ENCODE measurements at regions not wholly inside any gene's neighbourhood (a gene's known extent, or its start where the extent isn't known, plus 50 kb on each side); places are given as distances from the start of the nearest gene placed in this dataset.

DNA sequence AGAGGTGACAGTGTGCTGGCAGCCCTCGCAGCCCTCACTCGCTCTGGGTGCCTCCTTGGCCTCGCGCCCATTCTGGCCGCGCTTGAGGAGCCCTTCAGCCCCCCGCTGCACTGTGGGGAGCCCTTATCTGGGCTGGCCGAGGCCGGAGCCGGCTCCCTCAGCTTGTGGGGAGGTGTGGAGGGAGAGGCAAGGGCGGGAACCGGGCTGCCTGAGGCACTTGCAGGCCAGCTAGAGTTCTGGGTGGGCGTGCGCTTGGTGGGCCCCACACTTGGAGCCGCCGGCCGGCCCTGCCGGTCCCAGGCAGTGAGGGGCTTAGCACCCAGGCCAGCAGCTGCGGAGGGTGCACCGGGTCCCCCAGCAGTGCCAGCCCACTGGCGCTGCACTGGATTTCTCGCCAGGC is 1480.9 kb upstream of the SLC39A10 start:
- no peak for DNase-seq

DNA sequence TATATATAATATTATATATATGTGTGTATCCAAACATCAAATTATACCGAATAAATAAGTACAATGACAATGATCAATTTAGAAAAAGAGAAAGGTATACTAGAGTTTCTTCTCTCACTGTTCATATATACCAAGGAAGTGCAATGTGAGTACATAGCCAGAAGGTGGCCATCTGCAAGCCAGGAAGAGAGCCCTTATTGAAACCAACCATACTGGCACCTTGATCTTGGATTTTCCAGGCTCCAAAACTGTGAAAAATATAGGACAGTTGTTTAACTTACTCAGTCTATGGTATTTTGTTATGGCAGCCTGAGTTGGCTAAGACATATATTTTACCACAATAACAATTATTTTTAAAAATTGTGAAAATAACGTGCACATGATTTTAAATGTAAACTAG is 1490.2 kb upstream of the SLC39A10 start:
- DNase-seq, result no peak

DNA sequence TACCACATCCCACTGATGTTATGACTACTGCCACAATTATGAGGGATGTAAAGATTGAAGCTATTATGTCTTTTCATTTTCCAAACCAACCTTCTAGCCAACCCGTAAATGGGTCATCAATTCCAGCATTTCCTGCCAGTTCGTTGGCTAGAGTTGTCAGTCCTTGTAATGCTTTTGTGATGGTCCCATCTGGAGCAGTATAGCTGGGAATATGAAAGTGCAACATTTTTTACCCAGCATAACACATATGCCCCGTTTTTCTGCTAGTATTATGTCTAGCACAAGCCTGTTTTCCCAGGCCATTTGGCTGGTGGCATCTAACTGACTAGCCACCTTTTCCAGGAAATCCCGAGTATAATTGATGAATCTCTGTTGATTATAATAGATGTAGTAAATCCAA is 1501.6 kb upstream of the SLC39A10 start:
- DNase-seq, result no peak

DNA sequence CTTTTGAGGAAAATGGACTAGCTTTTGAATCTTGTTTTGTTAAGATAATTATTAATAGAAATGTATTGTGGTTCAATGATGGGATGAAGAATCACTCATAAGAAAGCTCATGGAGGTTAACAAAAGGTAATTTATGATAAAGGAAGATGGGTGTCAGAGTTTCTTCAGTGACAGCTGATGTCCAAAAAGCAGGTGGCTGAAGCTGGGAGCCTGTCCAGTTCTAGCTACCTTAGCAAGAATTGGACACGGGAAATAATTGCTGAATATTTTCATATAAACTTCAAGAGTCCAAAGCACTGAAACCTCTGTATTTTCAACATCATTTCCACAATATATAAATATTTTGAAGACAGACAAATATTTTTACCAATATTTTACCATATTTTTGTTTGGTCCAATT is 1505.8 kb upstream of the SLC39A10 start:
- no peak for DNase-seq

DNA sequence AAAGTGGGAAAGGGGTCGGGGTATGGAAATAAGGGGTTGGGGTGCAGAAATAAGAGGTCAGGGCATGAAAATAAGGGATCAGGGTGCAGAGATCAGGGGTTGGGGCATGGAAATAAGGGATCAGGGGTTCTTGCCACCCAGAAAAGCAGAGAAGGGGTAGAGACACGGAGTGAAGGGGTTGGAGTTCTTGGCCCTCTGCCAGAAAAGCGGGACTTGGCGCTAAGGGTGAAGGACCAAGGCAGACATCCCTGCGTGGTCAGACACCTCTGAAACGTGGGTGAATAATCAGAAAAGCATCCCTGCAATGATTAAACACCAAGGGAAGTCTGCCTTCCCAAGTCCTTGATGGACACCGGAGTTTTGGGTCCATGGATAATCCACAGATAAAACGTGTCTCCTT is 1521.6 kb upstream of the SLC39A10 start:
- DNase-seq, result no peak

DNA sequence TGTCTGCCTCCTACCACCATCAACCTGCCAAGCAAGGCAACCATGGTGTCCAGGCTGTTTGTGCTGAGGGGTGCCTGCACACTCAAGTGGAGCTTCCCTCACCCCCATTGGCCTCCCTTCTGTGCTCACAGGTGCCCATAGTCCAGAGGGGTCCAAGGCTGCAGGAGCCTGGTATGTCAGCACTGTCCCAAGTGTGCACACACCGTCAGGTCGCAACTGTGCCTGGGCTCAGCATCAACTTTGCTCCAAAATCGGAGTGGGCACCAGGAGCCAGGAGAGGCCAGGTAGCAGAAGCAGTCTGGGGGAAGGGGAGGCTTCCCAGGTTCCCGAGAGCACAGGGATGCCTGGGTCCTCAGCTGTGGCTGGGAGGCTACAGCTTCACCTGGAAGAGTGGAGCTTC is 1528.2 kb upstream of the SLC39A10 start:
- DNase-seq, result no peak

DNA sequence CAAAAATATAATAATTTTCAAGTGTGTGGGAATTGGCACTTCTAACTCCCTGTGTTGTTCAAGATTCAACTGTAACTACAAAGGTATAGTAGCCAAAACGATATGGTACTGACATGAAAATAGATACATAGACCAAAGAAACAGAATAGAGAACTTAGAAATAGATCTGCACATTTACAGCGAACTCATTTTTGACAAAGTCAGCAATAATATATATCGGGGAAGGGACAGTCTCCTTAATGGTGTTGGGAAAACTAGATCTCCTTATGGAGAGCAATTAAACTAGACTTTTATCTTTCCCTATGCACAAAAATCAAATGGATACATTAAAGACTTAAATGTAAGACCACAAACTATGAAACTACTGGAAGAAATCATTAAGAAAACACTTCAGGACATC is 1530.6 kb upstream of the SLC39A10 start:
- DNase-seq, result no peak

DNA sequence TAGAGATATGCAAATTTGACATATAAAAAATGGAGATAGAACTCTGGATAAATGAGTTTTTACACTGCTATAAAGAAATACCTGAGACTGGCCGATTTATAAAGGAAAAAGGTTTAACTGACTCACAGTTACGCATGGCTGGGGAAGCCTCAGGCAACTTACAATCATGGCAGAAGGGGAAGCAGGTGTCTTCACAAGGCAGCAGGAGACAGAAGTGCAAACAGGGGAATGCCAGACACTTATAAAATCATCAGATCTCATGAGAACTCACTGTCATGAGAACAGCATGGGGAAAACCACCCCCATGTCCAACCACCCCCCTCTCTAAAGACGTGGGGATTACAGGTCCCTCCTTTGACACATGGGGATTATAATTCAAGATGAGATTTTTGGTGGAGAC is 1540.2 kb upstream of the SLC39A10 start:
- DNase-seq, result no peak

DNA sequence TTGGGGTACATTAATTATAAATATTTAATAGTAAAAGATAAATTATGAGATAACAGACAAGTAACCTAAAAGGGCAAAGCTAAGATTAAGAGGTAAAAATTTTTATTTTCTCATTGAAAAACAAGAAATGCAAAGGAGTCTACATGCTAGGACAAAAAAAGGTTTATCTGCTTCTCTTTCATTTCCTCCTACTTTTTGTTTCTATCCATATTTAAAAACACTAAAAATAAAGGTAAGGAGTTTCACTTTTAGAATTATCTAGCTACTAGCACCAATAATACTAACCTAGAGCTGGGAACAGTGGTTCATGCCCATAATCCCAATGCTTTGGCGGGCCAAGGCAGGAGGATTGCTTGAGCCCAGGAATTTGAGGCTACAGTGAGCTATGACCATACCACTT is 1551.7 kb upstream of the SLC39A10 start:
- no peak for DNase-seq

DNA sequence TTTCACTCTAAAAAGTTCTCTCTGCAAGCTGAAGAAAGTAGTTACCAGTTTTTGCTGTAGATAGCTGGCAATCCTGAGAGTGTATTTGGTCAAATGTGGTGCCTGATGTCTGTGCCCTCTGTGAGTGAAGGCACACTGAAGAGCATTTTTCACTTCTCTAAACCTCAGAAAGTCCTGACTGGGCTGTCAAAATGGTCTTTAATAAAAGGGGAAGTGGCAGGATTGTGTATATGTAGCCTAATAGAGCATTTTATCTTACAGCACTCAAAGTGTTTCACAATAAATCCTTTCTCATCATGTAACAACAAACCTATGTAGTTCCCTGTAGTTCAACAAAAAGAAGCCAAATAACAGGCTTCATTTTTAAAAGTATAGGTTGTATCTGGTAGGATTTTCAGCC is 1552.3 kb upstream of the SLC39A10 start:
- no peak for DNase-seq

DNA sequence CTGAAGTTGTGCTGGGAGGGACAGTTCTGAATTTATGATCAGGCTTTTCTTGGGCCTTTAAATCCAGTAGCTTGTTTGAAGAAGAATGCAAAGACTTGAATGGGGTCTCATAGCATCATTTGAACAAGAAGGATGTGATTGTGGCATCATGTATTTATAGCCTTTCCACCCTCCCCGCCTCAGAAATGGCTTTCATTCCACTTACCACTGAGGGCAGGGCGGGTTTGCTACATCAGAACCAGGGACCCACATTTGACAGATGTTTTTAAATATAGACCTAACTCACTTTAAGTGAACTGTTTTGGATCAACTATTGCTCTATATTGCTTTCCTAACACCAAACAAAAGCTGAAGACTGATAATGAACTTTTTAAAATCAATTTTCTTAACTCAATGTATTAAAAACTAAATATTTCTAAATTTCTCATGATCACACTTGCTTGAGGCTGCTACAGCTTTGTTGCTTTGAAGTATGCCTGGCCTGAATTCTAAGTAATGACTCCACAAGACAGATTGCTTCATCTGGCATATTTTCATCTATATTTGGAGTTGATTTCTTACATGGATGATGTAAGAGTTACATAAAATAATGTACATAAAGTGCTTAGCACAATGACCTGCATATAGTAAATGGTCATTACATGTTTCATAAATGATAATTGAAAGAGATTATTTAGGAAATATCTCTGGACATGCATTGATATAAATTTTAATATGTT is 1552.9 kb upstream of the SLC39A10 start:
- no peak for DNase-seq

DNA sequence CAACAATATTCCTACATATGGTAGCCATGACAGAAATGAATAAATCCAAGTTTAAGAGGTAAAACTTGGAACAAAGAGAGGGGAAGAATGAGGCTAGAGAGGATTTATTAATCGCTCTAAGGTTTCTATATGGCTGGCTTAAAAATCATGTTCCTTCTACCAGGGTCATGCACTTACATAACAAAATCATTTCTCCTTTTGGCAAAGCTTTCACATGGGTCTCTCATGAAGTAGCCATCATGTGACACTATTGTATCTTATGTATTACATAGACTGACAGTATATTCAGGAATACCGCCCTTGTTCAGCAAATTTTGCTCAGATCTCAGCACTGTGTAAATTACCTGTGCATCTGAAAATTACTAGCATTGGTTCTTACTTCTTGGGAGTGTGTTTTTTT is 1554.5 kb upstream of the SLC39A10 start:
- DNase-seq, result no peak

DNA sequence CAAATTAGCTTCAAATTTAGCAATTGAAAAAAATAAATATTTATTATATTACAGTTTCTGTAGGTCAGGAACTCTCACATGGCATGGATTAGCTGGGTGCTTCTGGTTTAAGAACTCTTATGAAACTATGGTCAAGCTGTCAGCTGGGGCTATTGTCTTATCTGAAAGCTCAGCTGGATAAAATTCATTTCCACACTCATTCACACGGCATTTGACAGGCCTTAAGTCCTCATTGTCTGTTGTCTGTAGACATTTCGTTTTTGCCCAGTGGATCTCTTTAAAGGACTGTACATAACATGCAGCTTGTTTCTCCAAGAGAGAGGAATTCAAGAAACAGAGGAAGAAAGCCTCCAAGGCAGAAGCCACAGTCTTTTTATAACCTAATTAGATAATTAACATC is 1556.8 kb upstream of the SLC39A10 start:
- DNase-seq, result no peak

DNA sequence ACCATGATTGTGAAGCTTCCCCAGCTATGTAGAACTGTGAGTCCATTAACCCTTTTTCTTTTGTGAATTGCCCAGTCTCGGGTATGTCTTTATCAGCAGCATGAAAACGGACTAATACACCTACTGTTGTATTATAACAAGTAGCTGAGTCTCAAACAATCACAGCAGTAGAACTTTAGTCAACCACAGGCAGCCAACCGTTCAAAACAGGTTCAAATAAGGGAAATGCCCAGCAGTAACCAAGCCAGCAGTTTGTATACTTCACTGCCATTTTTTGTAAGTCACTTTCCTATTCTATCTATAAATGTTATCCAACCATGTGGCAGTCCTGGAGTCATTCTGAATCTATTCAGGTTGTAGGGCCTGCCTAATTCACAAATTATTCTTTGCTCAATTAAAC is 1560.6 kb upstream of the SLC39A10 start:
- DNase-seq, result no peak

DNA sequence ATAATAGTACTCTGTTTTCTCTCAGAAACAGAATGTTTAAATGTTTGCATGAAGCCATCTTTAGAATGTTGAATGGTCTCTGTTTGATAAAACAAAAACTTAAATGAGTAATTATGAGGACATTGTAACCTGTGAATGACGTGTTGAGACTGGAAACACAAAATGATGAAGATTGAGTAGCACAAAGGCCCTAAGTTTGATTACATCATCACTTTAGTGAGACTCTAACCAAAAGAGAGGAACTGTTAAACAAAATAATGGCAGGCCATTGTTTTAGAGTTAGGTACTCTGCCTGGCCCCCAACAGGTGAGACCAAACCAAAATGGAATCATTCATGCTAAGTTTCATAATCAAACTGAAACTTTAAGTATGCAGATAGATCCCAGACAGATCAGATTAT is 1561.7 kb upstream of the SLC39A10 start:
- no peak for DNase-seq

DNA sequence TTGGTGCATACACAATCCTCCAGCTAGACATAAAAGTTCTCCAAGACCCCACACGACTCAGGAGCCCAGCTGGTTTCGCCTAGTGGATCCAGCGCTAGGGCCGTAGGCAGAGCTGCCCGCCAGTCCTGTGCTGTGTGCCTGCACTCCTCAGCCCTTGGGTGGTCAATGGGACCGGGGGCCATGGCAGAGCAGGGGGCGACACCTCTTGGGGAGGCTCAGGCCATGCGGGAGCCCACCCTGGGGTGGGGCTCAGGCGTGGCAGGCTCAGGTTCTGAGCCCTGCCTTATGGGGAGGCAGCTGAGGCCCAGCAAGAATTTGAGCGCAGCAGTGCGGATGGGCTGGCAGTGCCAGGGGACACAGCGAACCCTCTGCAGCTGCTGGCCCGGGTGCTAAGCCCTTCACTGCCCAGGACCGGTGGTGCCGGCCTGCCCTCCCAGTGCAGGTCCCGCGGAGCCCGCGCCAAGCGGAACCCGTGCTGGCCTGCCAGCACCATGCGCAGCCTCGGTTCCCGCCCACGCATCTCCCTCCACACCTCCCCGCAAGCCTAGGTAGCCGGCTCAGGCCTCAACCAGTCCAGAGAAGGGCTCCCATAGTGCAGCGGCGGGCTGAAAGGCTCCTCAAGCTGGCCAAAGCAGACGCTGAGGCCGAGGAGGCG is 1566.6 kb upstream of the SLC39A10 start:
- no peak for DNase-seq

DNA sequence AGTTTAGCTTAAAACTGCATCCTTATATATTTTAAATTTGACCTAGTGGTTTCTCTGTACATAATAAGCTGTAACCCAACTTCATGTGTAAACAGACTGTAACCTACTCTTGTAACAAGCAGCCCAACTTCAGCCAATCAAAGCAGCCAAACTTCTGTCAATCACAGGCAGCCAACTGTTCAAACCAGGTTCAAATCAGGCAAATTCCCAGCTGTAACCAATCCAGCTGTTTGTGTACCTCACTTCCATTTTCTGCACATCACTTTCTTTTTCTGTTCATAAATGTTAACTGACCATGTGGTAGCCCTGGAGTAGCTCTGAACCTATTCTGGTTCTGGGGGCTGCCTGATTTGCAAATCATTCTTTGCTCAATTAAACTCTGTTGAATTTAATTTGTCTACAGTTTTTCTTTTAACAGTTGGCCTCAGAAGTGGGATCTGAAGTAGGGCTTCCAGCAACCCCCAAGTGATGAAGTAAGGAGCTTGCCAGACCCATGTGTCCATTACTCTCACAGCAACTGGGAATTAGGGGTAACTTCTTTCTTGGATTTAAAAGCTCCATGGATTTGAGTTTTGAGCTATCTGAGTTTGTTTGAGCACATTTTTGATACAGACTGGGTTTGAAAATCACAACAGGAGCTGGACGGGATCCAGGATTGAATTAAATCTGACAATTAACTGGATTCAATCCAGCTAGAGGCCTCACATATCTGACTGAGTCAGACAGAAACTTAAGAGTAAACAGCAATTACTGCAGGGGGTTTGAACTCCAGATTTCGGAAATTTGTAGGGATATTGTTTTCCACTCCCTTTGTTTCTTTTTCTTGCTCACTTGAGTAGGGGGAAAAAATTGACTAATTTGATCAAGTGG is 1569.7 kb upstream of the SLC39A10 start:
- no peak for DNase-seq

DNA sequence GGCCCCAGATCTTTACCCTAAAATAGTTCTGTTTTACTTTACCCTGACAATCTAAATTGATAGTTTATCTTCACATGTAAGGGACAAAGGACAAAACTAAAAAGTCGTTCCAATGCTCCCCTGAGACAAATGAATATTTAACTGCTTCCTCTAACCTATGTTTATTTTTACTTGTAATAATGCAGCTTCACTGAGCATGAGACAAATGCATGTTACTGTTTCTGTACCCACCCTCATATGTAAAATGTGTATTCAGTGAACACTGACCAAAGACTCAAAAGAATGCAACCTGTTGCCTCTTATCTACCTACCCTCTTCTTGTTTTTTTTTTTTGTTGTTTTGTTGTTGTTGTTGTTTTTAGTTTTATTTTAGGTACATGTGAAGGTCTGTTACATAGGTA is 1570.9 kb upstream of the SLC39A10 start:
- no peak for DNase-seq

DNA sequence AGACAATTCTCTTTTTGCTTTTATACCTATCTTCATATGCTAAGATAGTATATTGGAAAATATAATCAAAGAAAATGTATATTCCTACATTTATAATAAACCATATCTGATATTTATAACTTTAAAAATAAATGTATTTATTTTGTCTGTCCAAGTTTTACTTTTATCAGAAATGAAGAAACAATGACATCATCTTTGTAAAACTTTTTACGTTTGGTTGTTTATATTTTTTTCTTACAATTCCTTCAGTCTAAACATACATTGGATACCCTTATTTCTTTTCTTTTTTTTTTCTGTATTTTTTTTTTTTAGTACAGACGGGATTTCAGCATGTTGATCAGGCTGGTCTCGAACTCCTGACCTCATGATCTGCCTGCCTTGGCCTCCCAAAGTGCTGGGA is 1577.0 kb upstream of the SLC39A10 start:
- DNase-seq, result no peak

DNA sequence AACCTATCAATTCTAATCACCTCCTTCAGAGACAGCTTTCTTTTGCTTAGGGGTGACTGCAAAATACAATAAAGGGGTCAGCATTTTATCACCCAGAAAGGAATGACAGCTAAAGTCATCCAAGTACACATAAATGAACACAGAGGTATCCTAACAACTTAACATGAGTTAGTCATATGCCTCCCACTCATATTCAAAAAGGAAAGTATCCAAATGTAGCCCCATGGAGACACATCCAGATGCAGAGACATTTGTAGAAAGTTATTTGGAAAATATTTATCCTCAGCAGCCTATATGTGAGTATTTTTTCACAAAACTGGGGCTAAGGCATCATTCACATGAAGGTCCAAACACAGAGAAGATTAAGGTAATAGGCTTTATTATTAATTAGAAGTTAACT is 1579.7 kb upstream of the SLC39A10 start:
- DNase-seq, result no peak

DNA sequence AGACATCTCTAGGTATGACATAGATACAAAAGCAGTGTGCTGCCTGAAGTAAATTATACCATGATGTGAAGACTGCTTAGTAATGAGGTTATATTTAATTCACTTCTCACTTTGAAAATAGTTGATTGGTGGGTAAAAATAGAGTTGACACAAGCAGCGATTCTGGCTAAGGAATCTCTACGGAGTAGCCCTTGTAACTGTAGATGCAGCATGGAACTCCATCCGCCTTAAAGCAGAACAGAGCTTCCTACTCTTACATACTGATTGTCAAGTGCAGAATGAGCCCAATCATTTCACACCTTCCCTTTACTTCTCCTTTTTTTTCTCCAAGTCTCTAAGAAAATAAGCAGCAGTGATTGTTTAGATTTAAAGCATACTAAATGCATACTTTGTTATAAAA is 1594.6 kb upstream of the SLC39A10 start:
- no peak for DNase-seq

DNA sequence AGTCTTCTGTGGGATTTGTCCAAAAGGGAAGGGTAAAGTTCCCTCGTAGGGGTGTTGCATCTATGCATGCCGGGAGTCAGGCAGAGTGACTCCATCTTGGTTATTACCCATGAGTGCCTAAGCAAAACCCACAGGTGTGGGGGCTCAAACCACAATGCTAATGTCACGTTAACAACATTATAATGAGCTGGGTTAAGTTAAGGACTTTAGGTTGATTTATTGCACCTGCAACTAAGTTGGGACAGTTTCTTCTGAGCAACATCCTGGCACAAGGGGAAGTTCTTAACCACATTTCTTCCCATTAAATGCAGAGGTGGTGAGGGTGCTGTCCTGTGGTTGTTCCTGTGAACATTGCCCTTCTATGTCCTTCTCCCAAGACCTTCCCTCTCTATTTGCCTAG is 1596.8 kb upstream of the SLC39A10 start:
- no peak for DNase-seq

DNA sequence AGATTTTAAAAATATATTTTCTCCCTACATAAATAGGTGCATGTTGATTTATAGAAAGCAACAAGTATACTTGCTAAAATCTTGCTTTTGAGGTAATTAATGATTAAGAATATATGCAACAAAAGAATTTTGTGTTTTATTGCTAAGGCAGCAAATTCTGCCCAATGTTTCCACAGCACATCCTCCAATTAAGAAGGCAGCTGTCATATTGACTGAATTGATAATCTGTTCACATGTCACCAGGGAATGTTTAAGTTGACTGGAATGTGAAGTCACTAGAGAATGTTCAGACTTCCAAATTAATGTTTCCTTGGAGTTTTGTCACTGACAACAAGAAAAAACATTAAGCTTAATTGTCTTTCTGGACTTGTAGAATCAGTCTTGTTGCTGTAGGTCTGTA is 1602.7 kb upstream of the SLC39A10 start:
- no peak for DNase-seq

DNA sequence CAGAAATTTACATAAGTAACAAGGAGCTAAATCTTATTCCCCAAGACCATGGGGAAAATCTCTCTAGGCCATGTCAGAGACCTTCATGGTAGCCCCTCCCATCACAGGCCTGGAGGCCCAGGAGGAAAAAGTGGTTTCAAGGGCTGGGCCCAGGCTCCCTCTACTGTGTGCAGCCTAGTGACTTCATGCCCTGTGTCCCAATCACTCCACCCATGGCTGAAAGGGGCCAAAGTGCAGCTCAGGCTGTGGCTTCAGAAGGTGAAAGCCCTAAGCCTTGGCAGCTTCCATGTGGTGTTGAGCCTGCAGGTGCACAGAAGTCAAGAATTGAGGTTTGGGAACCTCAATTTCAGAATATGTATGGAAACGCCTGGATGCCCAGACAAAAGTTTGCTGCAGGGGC is 1612.7 kb upstream of the SLC39A10 start:
- DNase-seq, result no peak

All from NCI-H187 (cell line).